ENCODE measurements at regions not wholly inside any gene's neighbourhood (a gene's known extent, or its start where the extent isn't known, plus 50 kb on each side); places are given as distances from the start of the nearest gene placed in this dataset.

- Histone ChIP-seq H3K9me3 (ENCODE audit: insufficient read depth in 2 of 2, low read depth in 1 of 2, low read length in 1 of 2) (no peaks in the 10 kb centered on the region), H2BK12ac (ENCODE audit: low read depth, low read length) (no peak overlapping the region), H3K4ac (replicated peaks; ENCODE audit: insufficient read length, low read depth, low read length) (no peak overlapping the region), H3K27ac (ENCODE audit: low read depth, low read length) (no peak overlapping the region), H2BK15ac (ENCODE audit: low read length) (no peak overlapping the region), H3K27me3 (replicated peaks in 1 of 4; ENCODE audit: control insufficient read depth in 3 of 4, extremely low read depth in 1 of 4, insufficient read depth in 3 of 4, low read length in 3 of 4) (no peaks in the 10 kb centered on the region), H3K79me2 (ENCODE audit: control insufficient read depth in 1 of 2, insufficient read depth in 2 of 2, low read length in 2 of 2) (no peaks in the 10 kb centered on the region), H3K56ac (replicated peaks; ENCODE audit: insufficient read length, low read depth, low read length) (no peak overlapping the region), H3K36me3 (ENCODE audit: control insufficient read depth in 2 of 4, insufficient read depth in 4 of 4, low read length in 3 of 4) (no peaks in the 10 kb centered on the region), H3K4me1 (replicated peaks in 1 of 4; ENCODE audit: control insufficient read depth in 3 of 4, insufficient read depth in 4 of 4, low read length in 3 of 4) (no peaks in the 10 kb centered on the region), H2BK5ac (ENCODE audit: low read depth, low read length) (no peak overlapping the region), H2AFZ (ENCODE audit: low read length) (no peak overlapping the region), H3K79me1 (ENCODE audit: low read depth, low read length) (no peaks in the 10 kb centered on the region), H3K4me3 (ENCODE audit: extremely low read depth in 1 of 4, insufficient read depth in 2 of 4, low read depth in 3 of 4, low read length in 4 of 4) (no peak overlapping the region), H3K9ac (replicated peaks in 1 of 4; ENCODE audit: extremely low read depth in 1 of 4, low read depth in 3 of 4, low read length in 3 of 4) (no peak overlapping the region), H3K23me2 (ENCODE audit: low read depth, low read length) (no peaks in the 10 kb centered on the region), H4K8ac (ENCODE audit: extremely low read depth, insufficient read depth, low read length) (no peak overlapping the region), H3K18ac (ENCODE audit: extremely low read depth, low read length) (no peak overlapping the region), H3K4me2 (ENCODE audit: insufficient read depth in 1 of 2, low read depth in 2 of 2, low read length in 2 of 2) (no peak overlapping the region), H2BK120ac (replicated peaks; ENCODE audit: low read depth, low read length) (no peak overlapping the region), H3K14ac (ENCODE audit: insufficient read length) (no peak overlapping the region), H4K20me1 (replicated peaks in 1 of 2; ENCODE audit: control insufficient read depth in 1 of 2, insufficient read depth in 2 of 2, low read length in 2 of 2) (no peaks in the 10 kb centered on the region), H2BK20ac (ENCODE audit: low read length) (no peak overlapping the region), H2AK5ac (ENCODE audit: low read depth, low read length) (no peak overlapping the region), H4K5ac (ENCODE audit: insufficient read length, low read depth, low read length) (no peak overlapping the region), H4K91ac (replicated peaks; ENCODE audit: insufficient read length, low read length) (no peak overlapping the region), H3K23ac (ENCODE audit: insufficient read length) (no peak overlapping the region)
- ChIA-PET CTCF (ENCODE audit: partially characterized antibody) (interaction anchor here (0.6 to 1.4 kb wide), 4 partner anchors 10 to 438 kb away, joined by 3 to 5 read pairs (median 4); no protein-coding TSS in a partner anchor), POLR2A (ENCODE audit: partially characterized antibody) (no interaction called here)
- 97% methylated on average over 5 of the region's 5 CpGs; no CpG with 5 or more reads in 1 of the 2 experiments for WGBS, 2 experiments (ENCODE audit: extremely low coverage in 1 of 2, insufficient coverage in 1 of 2, insufficient read length in 1 of 2, insufficient replicate concordance in 2 of 2, low coverage in 1 of 2, low lambda C conversion rate in 2 of 2, missing lambda C conversion rate in 1 of 2)
- TF ChIP-seq BACH1 (IDR thresholded peaks at IDR 0.05; ENCODE audit: low read length) (no peak), SAP30 (IDR thresholded peaks at IDR 0.05; ENCODE audit: insufficient read depth, insufficient replicate concordance, low read length) (no peak), CBX8 (IDR thresholded peaks at IDR 0.05; ENCODE audit: borderline replicate concordance, low read depth, low read length) (no peak), SIRT6 (IDR thresholded peaks at IDR 0.05; ENCODE audit: low read length) (no peak), CEBPB (IDR thresholded peaks at IDR 0.05; ENCODE audit: low read depth, low read length) (no peak), KDM1A (IDR thresholded peaks at IDR 0.05; ENCODE audit: borderline replicate concordance, low read length) (no peak), ASH2L (IDR thresholded peaks at IDR 0.05; ENCODE audit: low read length) (no peak)
- DNase-seq (ENCODE audit: low read depth in 1 of 2, low spot score in 2 of 2) (no peak), FAIRE-seq (no peak)
Measured at GRCh38 chr4:155532373-155533085, 134.1 kb upstream of the GUCY1A1 start.

Data from H1 (cell line).